ENCODE measurements at regions not wholly inside any gene's neighbourhood (a gene's known extent, or its start where the extent isn't known, plus 50 kb on each side); places are given as distances from the start of the nearest gene placed in this dataset.
"Not testable (repeated sequence)": the region's sequence is repeated elsewhere in the genome, so short reads cannot be mapped to it uniquely, and the experiment has no call there.

- no peaks in the 10 kb centered on the region for H3K9me3 ChIP-seq
- H3K27ac ChIP-seq: no peak overlapping the region
- DNase-seq: no peak
- H3K4me1 ChIP-seq: no peaks in the 10 kb centered on the region
- TF ChIP-seq, protein P1, sequence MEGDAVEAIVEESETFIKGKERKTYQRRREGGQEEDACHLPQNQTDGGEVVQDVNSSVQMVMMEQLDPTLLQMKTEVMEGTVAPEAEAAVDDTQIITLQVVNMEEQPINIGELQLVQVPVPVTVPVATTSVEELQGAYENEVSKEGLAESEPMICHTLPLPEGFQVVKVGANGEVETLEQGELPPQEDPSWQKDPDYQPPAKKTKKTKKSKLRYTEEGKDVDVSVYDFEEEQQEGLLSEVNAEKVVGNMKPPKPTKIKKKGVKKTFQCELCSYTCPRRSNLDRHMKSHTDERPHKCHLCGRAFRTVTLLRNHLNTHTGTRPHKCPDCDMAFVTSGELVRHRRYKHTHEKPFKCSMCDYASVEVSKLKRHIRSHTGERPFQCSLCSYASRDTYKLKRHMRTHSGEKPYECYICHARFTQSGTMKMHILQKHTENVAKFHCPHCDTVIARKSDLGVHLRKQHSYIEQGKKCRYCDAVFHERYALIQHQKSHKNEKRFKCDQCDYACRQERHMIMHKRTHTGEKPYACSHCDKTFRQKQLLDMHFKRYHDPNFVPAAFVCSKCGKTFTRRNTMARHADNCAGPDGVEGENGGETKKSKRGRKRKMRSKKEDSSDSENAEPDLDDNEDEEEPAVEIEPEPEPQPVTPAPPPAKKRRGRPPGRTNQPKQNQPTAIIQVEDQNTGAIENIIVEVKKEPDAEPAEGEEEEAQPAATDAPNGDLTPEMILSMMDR (IDR thresholded peaks at IDR 0.05 in 4 of 5, conservative IDR thresholded peaks at IDR 0.05 in 1 of 5): no peak
- TF ChIP-seq POLR2A (IDR thresholded peaks at IDR 0.05): no peak
- H3K4me3 ChIP-seq: no peak overlapping the region
- no peaks in the 10 kb centered on the region for H3K27me3 ChIP-seq
- in situ Hi-C loops (cut with MboI; ENCODE audit: low sequenced_read_pairs in 4 of 4) (no loop called here), intact Hi-C loops (cut with DNase I; ENCODE audit: low total_unique reads) (no loop called here)
- H3K36me3 ChIP-seq: no peaks in the 10 kb centered on the region
- no peak for ATAC-seq
Measured at GRCh38 chr3:106528932-106529331, 660.1 kb upstream of the CBLB start.

GRCh38 chr3:106529738-106530137 lies 660.9 kb upstream of the CBLB start:
- no peaks in the 10 kb centered on the region for H3K27me3 ChIP-seq
- intact Hi-C loops (cut with DNase I; ENCODE audit: low total_unique reads): no loop called here
- in situ Hi-C loops (cut with MboI; ENCODE audit: low sequenced_read_pairs in 4 of 4): no loop called here
- no peaks in the 10 kb centered on the region for H3K36me3 ChIP-seq
- no peak for ATAC-seq
- TF ChIP-seq POLR2A (IDR thresholded peaks at IDR 0.05): no peak
- TF ChIP-seq, protein P1 (IDR thresholded peaks at IDR 0.05 in 4 of 5, conservative IDR thresholded peaks at IDR 0.05 in 1 of 5): no peak
- H3K4me3 ChIP-seq: no peak overlapping the region
- no peak for DNase-seq
- H3K9me3 ChIP-seq: no peaks in the 10 kb centered on the region
- no peaks in the 10 kb centered on the region for H3K4me1 ChIP-seq
- no peak overlapping the region for H3K27ac ChIP-seq

DNA sequence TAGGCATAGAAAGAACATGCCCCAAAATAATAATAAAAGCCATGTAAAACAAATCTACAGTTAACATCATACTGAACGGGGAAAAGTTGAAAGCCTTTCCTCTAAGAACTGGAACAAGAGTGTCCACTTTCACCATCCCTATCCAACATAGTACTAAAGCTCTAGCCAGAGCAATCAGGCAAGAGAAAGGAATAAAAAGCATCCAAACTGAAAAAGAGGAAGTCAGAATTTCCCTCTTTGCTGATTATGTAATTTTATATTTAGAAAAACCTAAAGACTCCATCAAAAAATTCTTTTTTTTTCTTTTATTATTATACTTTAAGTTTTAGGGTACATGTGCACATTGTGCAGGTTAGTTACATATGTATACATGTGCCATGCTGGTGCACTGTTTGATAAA lies 661.6 kb upstream of the CBLB start:
- ATAC-seq: no peak
- intact Hi-C loops (cut with DNase I; ENCODE audit: low total_unique reads): no loop called here
- TF ChIP-seq, protein P1 (IDR thresholded peaks at IDR 0.05 in 4 of 5, conservative IDR thresholded peaks at IDR 0.05 in 1 of 5): no peak
- TF ChIP-seq POLR2A (IDR thresholded peaks at IDR 0.05): no peak
- Histone ChIP-seq H3K9me3 (no peaks in the 10 kb centered on the region), H3K27ac (no peak overlapping the region), H3K4me1 (no peaks in the 10 kb centered on the region), H3K4me3 (no peak overlapping the region), H3K27me3 (no peaks in the 10 kb centered on the region), H3K36me3 (no peaks in the 10 kb centered on the region)
- no peak for DNase-seq
- in situ Hi-C loops (cut with MboI; ENCODE audit: low sequenced_read_pairs in 4 of 4): no loop called here

DNA sequence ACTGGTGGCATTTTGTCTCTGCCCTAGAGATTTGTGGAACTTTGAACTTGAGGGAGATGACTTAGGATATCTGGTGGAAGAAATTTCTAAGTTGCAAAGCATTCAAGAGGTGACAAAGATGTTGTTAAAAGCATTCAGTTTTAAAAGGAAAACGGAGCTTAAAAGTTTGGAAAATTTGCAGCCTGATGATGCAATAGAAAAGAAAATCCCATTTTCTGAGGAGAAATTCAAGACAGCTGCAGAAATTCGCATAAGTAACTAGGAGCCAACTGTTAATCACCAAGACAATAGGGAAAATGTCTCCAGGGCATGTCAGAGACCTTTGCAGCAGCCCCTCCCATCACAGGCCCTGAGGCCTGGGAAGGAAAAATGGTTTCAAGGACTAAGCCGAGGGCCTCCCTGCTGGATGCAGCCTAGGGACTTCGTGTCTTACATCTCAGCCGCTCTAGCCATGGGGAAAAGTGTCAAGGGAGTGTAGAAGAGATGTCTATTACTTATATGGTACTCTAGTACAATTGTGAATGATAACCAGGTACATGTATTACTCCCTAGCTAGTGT lies 663.0 kb upstream of the CBLB start:
- H3K4me3 ChIP-seq; ATAC-seq; H3K4me1 ChIP-seq; DNase-seq; H3K27ac ChIP-seq; in situ Hi-C loops (cut with MboI; ENCODE audit: low sequenced_read_pairs in 4 of 4); H3K27me3 ChIP-seq; H3K36me3 ChIP-seq; H3K9me3 ChIP-seq; intact Hi-C loops (cut with DNase I; ENCODE audit: low total_unique reads): not testable (repeated sequence)

DNA sequence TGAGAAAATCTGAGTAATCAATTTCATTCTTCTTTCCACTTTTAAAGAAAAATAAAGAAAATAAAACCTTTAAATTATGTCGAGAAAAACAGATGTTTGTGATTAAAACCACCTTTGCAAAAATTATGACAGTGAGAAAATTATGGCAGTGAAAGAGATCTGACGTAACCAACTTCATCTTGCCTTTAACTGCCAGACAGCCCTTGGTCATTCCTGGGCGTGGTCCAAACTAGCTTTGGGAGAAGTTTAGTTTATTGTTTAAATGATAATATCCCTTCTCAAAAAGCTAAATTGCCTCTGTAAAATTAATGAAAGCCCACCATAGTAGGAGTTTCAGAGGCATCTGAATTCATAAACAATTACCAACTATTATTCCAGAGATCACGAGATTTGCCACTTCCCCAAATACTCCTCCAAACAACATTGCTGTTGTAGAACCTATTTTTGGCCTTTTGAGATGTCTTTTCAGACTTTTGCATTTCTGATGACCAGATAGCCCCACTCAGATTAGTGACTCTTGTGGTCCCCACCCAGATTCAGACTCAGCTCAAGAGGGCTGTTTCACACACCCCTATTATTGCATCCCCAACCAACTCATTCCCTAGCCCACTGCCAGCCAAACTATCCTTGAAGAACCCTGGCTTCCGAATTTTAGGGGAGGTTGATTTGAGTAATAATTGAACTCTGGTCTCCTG lies 664.4 kb upstream of the CBLB start:
- DNase-seq: no peak
- TF ChIP-seq, protein P1 (IDR thresholded peaks at IDR 0.05 in 4 of 5, conservative IDR thresholded peaks at IDR 0.05 in 1 of 5): no peak
- no peak for TF ChIP-seq POLR2A (IDR thresholded peaks at IDR 0.05)
- H3K36me3 ChIP-seq: no peaks in the 10 kb centered on the region
- no peak for ATAC-seq
- H3K4me3 ChIP-seq: no peak overlapping the region
- intact Hi-C loops (cut with DNase I; ENCODE audit: low total_unique reads) (no loop called here), in situ Hi-C loops (cut with MboI; ENCODE audit: low sequenced_read_pairs in 4 of 4) (no loop called here)
- no peaks in the 10 kb centered on the region for H3K27me3 ChIP-seq
- no peaks in the 10 kb centered on the region for H3K4me1 ChIP-seq
- H3K27ac ChIP-seq: no peak overlapping the region
- H3K9me3 ChIP-seq: no peaks in the 10 kb centered on the region
